ENCODE measurements at regions not wholly inside any gene's neighbourhood (a gene's known extent, or its start where the extent isn't known, plus 50 kb on each side); places are given as distances from the start of the nearest gene placed in this dataset.

DNA sequence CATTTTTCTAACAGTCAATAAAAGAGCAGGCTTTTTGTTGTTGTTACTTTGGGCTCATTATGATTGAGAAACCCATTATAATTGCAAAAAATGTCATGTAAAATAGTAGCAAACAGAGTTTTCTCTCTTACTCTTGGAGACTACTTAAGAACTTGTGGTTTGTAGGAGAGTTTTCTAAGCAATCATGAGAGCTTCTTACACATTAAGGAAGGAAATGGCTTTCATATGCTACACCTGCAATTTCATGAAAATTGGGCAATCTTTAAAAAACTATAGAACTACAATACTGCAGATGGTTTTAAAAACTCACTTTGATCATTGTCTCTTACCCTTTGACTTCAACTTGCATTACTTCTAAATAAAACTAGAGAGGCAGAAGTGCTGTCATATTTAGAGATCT lies 701.8 kb downstream of the ZPLD1 start:
- Histone ChIP-seq H3K4me3 (no peak overlapping the region), H3K36me3 (no peaks in the 10 kb centered on the region), H3K4me1 (no peaks in the 10 kb centered on the region), H3K27me3 (no peaks in the 10 kb centered on the region), H3K9me3 (no peaks in the 10 kb centered on the region), H3K27ac (no peak overlapping the region)
- DNase-seq (no peak), ATAC-seq (no peak)
- intact Hi-C loops (cut with DNase I) = no loop called here
- TF ChIP-seq, protein P1, sequence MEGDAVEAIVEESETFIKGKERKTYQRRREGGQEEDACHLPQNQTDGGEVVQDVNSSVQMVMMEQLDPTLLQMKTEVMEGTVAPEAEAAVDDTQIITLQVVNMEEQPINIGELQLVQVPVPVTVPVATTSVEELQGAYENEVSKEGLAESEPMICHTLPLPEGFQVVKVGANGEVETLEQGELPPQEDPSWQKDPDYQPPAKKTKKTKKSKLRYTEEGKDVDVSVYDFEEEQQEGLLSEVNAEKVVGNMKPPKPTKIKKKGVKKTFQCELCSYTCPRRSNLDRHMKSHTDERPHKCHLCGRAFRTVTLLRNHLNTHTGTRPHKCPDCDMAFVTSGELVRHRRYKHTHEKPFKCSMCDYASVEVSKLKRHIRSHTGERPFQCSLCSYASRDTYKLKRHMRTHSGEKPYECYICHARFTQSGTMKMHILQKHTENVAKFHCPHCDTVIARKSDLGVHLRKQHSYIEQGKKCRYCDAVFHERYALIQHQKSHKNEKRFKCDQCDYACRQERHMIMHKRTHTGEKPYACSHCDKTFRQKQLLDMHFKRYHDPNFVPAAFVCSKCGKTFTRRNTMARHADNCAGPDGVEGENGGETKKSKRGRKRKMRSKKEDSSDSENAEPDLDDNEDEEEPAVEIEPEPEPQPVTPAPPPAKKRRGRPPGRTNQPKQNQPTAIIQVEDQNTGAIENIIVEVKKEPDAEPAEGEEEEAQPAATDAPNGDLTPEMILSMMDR (IDR thresholded peaks at IDR 0.05) = no peak
- no peak for TF ChIP-seq POLR2A (IDR thresholded peaks at IDR 0.05)

DNA sequence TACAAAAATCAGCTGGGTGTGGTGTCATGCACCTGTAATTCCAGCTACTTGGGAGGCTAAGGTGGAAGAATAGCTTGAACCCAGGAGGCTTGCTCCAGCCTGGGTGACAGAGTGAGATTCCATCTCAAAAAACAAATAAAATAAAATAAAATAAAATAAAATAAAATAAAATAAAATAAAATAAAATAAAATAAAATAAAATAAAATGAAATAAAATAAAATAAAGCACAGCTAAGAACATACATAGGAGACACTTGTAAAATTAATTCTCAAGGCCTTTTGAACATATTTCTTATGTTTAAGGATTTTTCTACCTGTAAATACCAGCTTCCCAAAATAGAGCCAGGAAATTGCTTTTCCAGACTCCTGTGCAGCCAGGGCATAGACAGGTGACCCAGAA lies 703.0 kb downstream of the ZPLD1 start:
- TF ChIP-seq, protein P1 (IDR thresholded peaks at IDR 0.05) = no peak
- no peak for TF ChIP-seq POLR2A (IDR thresholded peaks at IDR 0.05)
- H3K27me3 ChIP-seq = no peaks in the 10 kb centered on the region
- H3K36me3 ChIP-seq = no peaks in the 10 kb centered on the region
- H3K27ac ChIP-seq = no peak overlapping the region
- H3K9me3 ChIP-seq = no peaks in the 10 kb centered on the region
- no peak overlapping the region for H3K4me3 ChIP-seq
- ATAC-seq (no peak), DNase-seq (no peak)
- intact Hi-C loops (cut with DNase I) = no loop called here
- H3K4me1 ChIP-seq = no peaks in the 10 kb centered on the region

DNA sequence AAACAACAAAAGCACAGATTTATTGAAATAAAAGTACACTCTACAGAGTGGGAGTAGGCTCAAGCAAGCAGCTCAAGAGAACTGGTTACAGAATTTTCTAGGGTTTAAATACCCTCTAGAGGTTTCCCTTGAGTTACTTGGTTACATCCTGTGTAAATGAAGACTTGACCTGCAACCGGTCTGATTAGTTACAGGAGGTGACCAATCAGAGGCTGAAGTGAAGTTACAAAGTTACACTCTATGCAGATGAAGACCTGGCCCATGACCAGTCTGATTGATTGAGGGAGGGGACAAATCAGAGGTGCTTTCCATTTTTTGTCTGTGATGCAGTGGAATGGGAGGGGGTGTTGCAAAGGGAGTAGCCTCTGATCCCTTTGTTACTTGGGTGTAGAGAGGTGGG lies 723.4 kb downstream of the ZPLD1 start:
- Histone ChIP-seq H3K27ac (no peak overlapping the region), H3K4me3 (no peak overlapping the region), H3K36me3 (no peaks in the 10 kb centered on the region), H3K9me3 (no peaks in the 10 kb centered on the region), H3K4me1 (no peaks in the 10 kb centered on the region), H3K27me3 (no peaks in the 10 kb centered on the region)
- TF ChIP-seq, protein P1 (IDR thresholded peaks at IDR 0.05) = no peak
- TF ChIP-seq POLR2A (IDR thresholded peaks at IDR 0.05) = no peak
- DNase-seq (no peak), ATAC-seq (no peak)
- intact Hi-C loops (cut with DNase I) = no loop called here
- WGBS, 4 donors = 50 to 58% (median 57%) methylated on average over 1 of the region's 1 CpG

DNA sequence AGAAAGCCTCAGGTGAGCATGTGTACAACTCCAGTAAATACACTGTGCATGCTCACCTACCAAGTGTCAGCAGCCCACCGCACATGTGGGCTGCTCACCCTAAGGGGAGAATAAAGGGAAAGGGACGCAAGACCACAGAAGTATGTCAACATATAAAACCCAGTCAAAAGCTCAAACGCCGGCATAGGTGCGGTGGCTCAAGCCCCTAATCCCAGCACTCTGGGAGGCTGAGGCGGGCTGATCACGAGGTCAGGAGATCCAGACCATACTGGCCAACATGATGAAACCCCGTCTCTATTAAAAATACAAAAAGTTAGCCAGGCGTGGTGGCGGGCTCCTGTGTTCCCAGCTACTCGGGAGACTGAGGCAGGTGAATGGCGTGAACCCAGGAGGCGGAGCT lies 732.1 kb downstream of the ZPLD1 start:
- H3K27me3 ChIP-seq = no peaks in the 10 kb centered on the region
- ATAC-seq (no peak), DNase-seq (no peak)
- H3K4me1 ChIP-seq = no peaks in the 10 kb centered on the region
- H3K36me3 ChIP-seq = no peaks in the 10 kb centered on the region
- no peak overlapping the region for H3K27ac ChIP-seq
- intact Hi-C loops (cut with DNase I) = no loop called here
- TF ChIP-seq POLR2A (IDR thresholded peaks at IDR 0.05) = no peak
- TF ChIP-seq, protein P1 (IDR thresholded peaks at IDR 0.05) = no peak
- H3K4me3 ChIP-seq = no peak overlapping the region
- WGBS, 4 donors = 91 to 92% (median 92%) methylated on average over 13 of the region's 13 CpGs
- peaks cover 0 to 6% (median 0%) of the 10 kb centered on the region in 12 donors for H3K9me3 ChIP-seq
